22Rv1 (cell line): ENCODE measurements at regions not wholly inside any gene's neighbourhood (a gene's known extent, or its start where the extent isn't known, plus 50 kb on each side); places are given as distances from the start of the nearest gene placed in this dataset.

ENCODE experiments used
- H3K27ac ChIP-seq: fragments of 450-650 bp; 2 replicates; pipeline ENCODE4 v1.5.1; 2017
- CTCF ChIP-seq: fragments of 450-650 bp; IDR thresholded peaks from 2 replicates; pipeline ENCODE4 v1.5.1; 2017; ENCODE audit warnings: mild to moderate bottlenecking
- ZFX ChIP-seq: fragments of 450-650 bp; IDR thresholded peaks from 2 replicates; pipeline ENCODE4 v1.6.1; 2017; ENCODE audit warnings: antibody characterized with exemption, borderline replicate concordance

DNA sequence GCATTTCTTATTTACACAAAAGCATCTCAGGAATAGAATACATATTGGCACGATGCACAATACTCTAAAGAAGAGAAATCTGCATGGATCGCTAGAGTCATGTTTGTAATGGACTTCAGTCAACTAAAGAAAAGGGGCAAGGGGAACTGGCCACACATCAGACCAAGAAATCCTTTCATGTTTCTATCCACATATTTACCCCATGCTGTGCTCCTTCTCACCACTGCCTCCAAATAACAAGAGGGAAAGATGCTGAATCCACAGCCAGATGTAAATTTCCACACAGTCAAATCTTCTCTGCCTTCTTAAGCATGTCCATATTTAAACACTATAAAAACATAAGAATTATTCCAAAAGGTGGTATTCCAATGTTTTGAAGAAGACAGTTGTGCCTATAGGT, 67.6 kb downstream of the COX18 start:
- H3K27ac ChIP-seq, result no peak overlapping the region
- no peak for TF ChIP-seq ZFX
- no peak for TF ChIP-seq CTCF

- TF ChIP-seq ZFX (no peak), CTCF (no peak)
- no peak overlapping the region for H3K27ac ChIP-seq
Observed at GRCh38 chr4:72997409-72997808, 72.1 kb downstream of the COX18 start.

GRCh38 chr4:72994670-72995069, 74.8 kb downstream of the COX18 start:
- TF ChIP-seq ZFX, result no peak
- TF ChIP-seq CTCF, result no peak
- no peak overlapping the region for H3K27ac ChIP-seq

- no peak for TF ChIP-seq CTCF
- TF ChIP-seq ZFX, result no peak
- no peak overlapping the region for H3K27ac ChIP-seq
Observed at GRCh38 chr4:72993876-72994275, 75.6 kb downstream of the COX18 start.

GRCh38 chr4:72991873-72992272, 77.6 kb downstream of the COX18 start:
- H3K27ac ChIP-seq, result no peak overlapping the region
- TF ChIP-seq ZFX (no peak), CTCF (no peak)

DNA sequence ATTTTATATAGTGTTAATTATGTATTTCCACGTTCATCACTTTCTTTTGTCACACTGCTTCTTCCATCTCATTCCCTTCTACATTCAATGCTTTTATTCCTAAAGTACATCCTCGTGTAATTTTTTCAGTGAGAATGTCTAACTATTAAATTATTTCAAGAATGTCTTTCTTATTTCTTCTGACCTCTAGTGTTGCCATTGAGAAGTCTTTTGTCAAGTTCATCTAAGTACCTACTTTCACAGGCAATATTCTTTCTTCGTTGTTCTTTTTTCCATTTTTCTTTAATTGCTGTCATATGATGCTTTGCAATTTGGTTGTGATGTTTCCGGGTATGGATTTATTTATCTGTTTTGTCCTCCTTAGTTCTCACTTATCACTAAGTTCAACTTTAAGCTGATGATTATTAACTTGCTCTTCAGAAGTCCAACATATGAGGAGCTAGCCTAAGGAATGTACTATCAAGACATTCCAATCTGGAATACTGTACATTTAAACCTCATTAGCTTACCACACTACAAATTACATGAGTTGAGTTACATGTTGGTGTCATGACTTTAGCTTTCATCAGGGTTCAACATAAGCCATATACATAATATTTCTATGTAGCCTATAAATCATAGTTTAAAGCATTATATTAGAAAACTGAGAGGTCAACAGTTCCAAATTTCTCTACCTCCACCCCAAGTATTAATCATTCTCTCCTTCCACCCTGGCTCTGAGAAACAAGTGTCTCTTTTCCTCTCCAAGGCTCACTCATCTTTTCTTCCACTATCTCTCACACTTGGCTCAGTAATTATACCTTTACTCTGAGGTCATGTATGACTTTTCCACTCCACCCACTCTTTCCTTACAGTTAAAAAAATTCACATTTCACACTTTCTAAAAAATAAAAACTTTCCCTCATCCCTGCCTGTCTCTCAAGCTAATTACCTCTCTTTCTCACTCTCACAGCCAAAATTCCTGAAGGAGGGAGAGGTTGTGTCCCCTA, 81.5 kb downstream of the COX18 start:
- H3K27ac ChIP-seq, result no peak overlapping the region

More for the DNA sequence above, 81.5 kb downstream of the COX18 start:
- TF ChIP-seq ZFX, result no peak
- TF ChIP-seq CTCF, result no peak
